GM23248 (cell line): ENCODE measurements at regions not wholly inside any gene's neighbourhood (a gene's known extent, or its start where the extent isn't known, plus 50 kb on each side); places are given as distances from the start of the nearest gene placed in this dataset.

Source experiments
- DNase-seq: peaks from one replicate; pipeline ENCODE4 v3.0.0-alpha.2; 2015
- H2AFZ ChIP-seq: fragments of 200-600 bp; sonication (generic); 2 replicates; pipeline ENCODE4 v1.6.1; 2016; ENCODE audit warnings: antibody characterized with exemption
- H3F3A ChIP-seq: fragments of 200-600 bp; sonication (generic); 2 replicates; pipeline ENCODE4 v1.6.1; 2016; ENCODE audit warnings: mild to moderate bottlenecking, antibody characterized with exemption, mixed run types; ENCODE audit not compliant: insufficient read depth
- H3K27ac ChIP-seq: fragments of 200-600 bp; sonication (generic); 2 replicates; pipeline ENCODE4 v1.5.1; 2016; ENCODE audit warnings: mild to moderate bottlenecking
- H3K27me3 ChIP-seq: fragments of 200-600 bp; sonication (generic); replicated peaks from 2 replicates; pipeline ENCODE4 v1.6.1; 2016; ENCODE audit warnings: mild to moderate bottlenecking; ENCODE audit not compliant: insufficient read depth
- H3K36me3 ChIP-seq: fragments of 200-600 bp; sonication (generic); 2 replicates; pipeline ENCODE4 v1.6.1; 2016; ENCODE audit warnings: low read depth, mild to moderate bottlenecking
- H3K4me1 ChIP-seq: fragments of 200-600 bp; sonication (generic); 2 replicates; pipeline ENCODE4 v1.6.1; 2016; ENCODE audit warnings: mild to moderate bottlenecking; ENCODE audit not compliant: insufficient read depth
- H3K4me2 ChIP-seq: fragments of 200-600 bp; sonication (generic); one replicate; pipeline ENCODE4 v1.6.1; 2016; ENCODE audit warnings: mild to moderate bottlenecking; ENCODE audit not compliant: unreplicated experiment
- H3K4me3 ChIP-seq: fragments of 200-600 bp; sonication (generic); 2 replicates; pipeline ENCODE4 v1.5.1; 2016; ENCODE audit warnings: mild to moderate bottlenecking
- H3K79me2 ChIP-seq: fragments of 200-600 bp; sonication (generic); 2 replicates; pipeline ENCODE4 v1.6.1; 2016; ENCODE audit warnings: mild to moderate bottlenecking; ENCODE audit not compliant: insufficient read depth
- H3K9ac ChIP-seq: fragments of 200-600 bp; sonication (generic); 2 replicates; pipeline ENCODE4 v1.6.1; 2016; ENCODE audit warnings: mild to moderate bottlenecking
- H3K9me2 ChIP-seq: fragments of 200-600 bp; sonication (generic); 2 replicates; pipeline ENCODE4 v1.6.1; 2016; ENCODE audit warnings: mixed run types, mild to moderate bottlenecking, moderate library complexity; ENCODE audit not compliant: insufficient read depth
- H3K9me3 ChIP-seq: fragments of 200-600 bp; sonication (generic); one replicate; pipeline ENCODE4 v1.6.1; 2017; ENCODE audit warnings: low read depth
- H4K20me1 ChIP-seq: fragments of 200-600 bp; sonication (generic); 2 replicates; pipeline ENCODE4 v1.6.0; 2016; ENCODE audit not compliant: insufficient read depth
- EZH2 ChIP-seq: fragments of 200-600 bp; sonication (generic); IDR thresholded peaks from 2 replicates; pipeline ENCODE4 v1.6.1; 2018; ENCODE audit warnings: antibody characterized with exemption, mild to moderate bottlenecking; ENCODE audit not compliant: insufficient read depth, poor library complexity, severe bottlenecking
- EZH2phosphoT487 ChIP-seq: fragments of 200-600 bp; sonication (generic); IDR thresholded peaks from 2 replicates; pipeline ENCODE4 v1.6.1; 2018; ENCODE audit warnings: antibody characterized with exemption, moderate library complexity, mild to moderate bottlenecking, low read depth; ENCODE audit not compliant: insufficient read depth
- WGBS, 2 experiments: methylation state at CpG; one replicate each; pipeline ENCODE4 v1.1.6; 2015 to 2017; ENCODE audit warnings: low lambda C conversion rate in 2 of 2, low coverage in 1 of 2; ENCODE audit errors: missing lambda C conversion rate in 2 of 2; 5-methylcytosine and 5-hydroxymethylcytosine counted together
- in situ Hi-C: fragments of 300-500 bp; cut with MboI; formaldehyde crosslinking; loops from 2 replicates; pipeline ENCODE4 v1.15.0; 2020

- 60 to 66% methylated on average over 3 of the region's 3 CpGs for WGBS, 2 experiments
- Histone ChIP-seq H3K27me3 (no peaks in the 10 kb centered on the region), H3K4me3 (no peak overlapping the region), H3K36me3 (no peaks in the 10 kb centered on the region), H3K9ac (no peak overlapping the region), H3K9me2 (no peaks in the 10 kb centered on the region), H3F3A (no peaks in the 10 kb centered on the region), H3K79me2 (no peaks in the 10 kb centered on the region), H3K9me3 (no peaks in the 10 kb centered on the region), H2AFZ (no peak overlapping the region), H3K27ac (no peak overlapping the region), H4K20me1 (no peaks in the 10 kb centered on the region), H3K4me1 (0 out of 2 replicates have a peak, but pooled peaks cover 2% of the 10 kb centered on the region), H3K4me2 (no peak overlapping the region)
- in situ Hi-C loops, result no loop called here
- TF ChIP-seq EZH2 (no peak), EZH2phosphoT487 (no peak)
- DNase-seq, result no peak
Measured at GRCh38 chr18:28826107-28826506, 649.2 kb upstream of the CDH2 start.

GRCh38 chr18:28824183-28824574, 647.2 kb upstream of the CDH2 start:
- H3K4me2 ChIP-seq, result no peak overlapping the region
- H3K79me2 ChIP-seq, result no peaks in the 10 kb centered on the region
- WGBS, 2 experiments, result 49 to 59% methylated on average over 2 of the region's 2 CpGs
- no peaks in the 10 kb centered on the region for H3K4me1 ChIP-seq
- H3F3A ChIP-seq, result no peaks in the 10 kb centered on the region
- no peak overlapping the region for H2AFZ ChIP-seq
- no peaks in the 10 kb centered on the region for H4K20me1 ChIP-seq
- no peaks in the 10 kb centered on the region for H3K9me2 ChIP-seq
- TF ChIP-seq EZH2 (no peak), EZH2phosphoT487 (no peak)
- H3K27me3 ChIP-seq, result no peaks in the 10 kb centered on the region
- DNase-seq, result no peak
- H3K27ac ChIP-seq, result no peak overlapping the region
- in situ Hi-C loops, result no loop called here
- H3K9me3 ChIP-seq, result no peaks in the 10 kb centered on the region
- H3K36me3 ChIP-seq, result no peaks in the 10 kb centered on the region
- H3K4me3 ChIP-seq, result no peak overlapping the region
- no peak overlapping the region for H3K9ac ChIP-seq

DNA sequence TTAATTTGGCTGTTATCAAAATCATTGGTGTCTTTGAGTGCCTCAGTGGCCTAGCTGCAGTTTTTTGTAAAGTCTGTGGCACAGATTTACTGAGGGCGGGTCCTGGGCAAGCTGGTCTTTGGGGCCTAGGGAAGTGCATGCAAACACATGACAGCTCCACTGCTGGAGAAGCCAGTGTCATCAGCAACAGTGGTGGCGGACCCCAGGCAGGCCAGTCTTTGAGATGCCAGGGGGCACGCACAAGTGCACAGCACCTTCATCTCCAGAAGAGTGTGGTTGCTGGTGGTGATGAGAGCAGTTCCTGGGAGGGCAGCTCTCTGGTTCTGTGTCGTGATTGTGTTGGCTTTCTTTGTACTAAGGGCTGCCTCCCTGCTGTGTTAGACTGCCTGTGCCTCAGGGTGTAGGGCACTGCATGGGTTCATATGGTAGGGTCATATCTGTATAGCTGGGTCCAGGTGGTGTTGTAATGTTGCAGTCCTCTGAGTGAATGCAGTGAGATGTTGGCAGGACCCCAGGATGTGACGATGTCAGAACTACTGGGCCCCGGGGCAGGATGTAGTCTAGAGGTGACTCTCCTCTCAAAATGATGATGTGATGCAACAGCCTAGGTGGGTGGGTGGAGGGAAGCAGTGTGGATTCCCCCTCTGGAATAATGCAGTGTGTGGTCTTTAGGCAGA, 646.7 kb upstream of the CDH2 start:
- no peak overlapping the region for H2AFZ ChIP-seq
- TF ChIP-seq EZH2, result no peak
- no peaks in the 10 kb centered on the region for H3K36me3 ChIP-seq
- H3K4me1 ChIP-seq, result no peaks in the 10 kb centered on the region
- no peak overlapping the region for H3K9ac ChIP-seq
- no peaks in the 10 kb centered on the region for H3K9me2 ChIP-seq
- WGBS, 2 experiments, result 47 to 66% methylated on average over 6 of the region's 6 CpGs
- H3K4me2 ChIP-seq, result no peak overlapping the region
- in situ Hi-C loops, result no loop called here
- H3F3A ChIP-seq, result no peaks in the 10 kb centered on the region
- H3K9me3 ChIP-seq, result no peaks in the 10 kb centered on the region
- H3K27ac ChIP-seq, result no peak overlapping the region
- H3K27me3 ChIP-seq, result no peaks in the 10 kb centered on the region
- DNase-seq, result peak; percentile 48
- H3K79me2 ChIP-seq, result no peaks in the 10 kb centered on the region
- no peaks in the 10 kb centered on the region for H4K20me1 ChIP-seq
- no peak overlapping the region for H3K4me3 ChIP-seq

DNA sequence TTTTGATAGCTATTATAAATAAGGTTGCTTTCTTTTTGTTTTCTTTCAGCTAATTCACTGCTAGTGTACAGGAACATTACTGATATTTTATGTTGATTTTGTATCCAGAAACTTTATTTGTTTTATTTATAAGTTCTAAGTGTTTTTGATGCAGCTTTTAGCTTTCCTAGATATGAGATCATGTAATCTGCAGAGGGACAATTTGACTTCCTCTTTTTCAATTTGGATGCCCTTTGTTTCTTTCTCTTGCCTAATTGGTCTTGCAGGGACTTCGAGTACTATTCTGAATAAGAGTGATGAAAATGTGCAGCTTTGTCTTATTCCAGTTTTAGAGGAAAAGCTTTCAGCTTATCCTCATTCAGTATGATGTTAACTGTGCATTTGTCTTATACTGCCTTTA, 643.4 kb upstream of the CDH2 start:
- H3K4me2 ChIP-seq, result no peak overlapping the region
- no peaks in the 10 kb centered on the region for H3K27me3 ChIP-seq
- 25 to 33% methylated on average over 1 of the region's 1 CpG for WGBS, 2 experiments
- DNase-seq, result no peak
- no peak overlapping the region for H3K27ac ChIP-seq
- no peaks in the 10 kb centered on the region for H3K9me2 ChIP-seq
- no peaks in the 10 kb centered on the region for H3K79me2 ChIP-seq
- TF ChIP-seq EZH2phosphoT487 (no peak), EZH2 (no peak)
- no peaks in the 10 kb centered on the region for H3K9me3 ChIP-seq
- H3K4me1 ChIP-seq, result peaks cover 9% of the 10 kb centered on the region; the same call in 1 of the 2 replicates
- no peaks in the 10 kb centered on the region for H3K36me3 ChIP-seq
- H4K20me1 ChIP-seq, result no peaks in the 10 kb centered on the region
- H2AFZ ChIP-seq, result no peak overlapping the region
- in situ Hi-C loops, result no loop called here
- no peak overlapping the region for H3K4me3 ChIP-seq
- H3K9ac ChIP-seq, result no peak overlapping the region
- H3F3A ChIP-seq, result no peaks in the 10 kb centered on the region

DNA sequence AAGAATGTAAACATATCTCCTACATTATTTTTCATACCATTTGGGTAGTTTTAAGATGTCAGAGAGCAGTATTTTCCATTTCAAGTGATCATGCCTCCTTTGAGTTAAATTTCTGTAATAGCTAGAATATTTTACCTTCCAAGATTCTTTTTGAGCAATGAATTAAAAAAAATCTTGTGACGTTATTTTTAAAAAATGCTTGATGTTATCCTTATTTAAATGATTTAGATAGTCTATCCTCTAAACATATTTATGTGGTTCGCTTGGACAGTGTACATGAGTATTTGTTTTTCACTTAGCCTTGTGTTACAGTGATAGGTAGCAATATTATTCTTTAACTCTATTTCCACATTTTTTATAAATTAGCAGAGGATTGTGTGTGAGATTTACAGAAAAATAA, 639.2 kb upstream of the CDH2 start:
- Histone ChIP-seq H3K4me3 (no peak overlapping the region), H3K4me2 (peak overlapping the region; percentile 3), H3K9me3 (no peaks in the 10 kb centered on the region), H4K20me1 (no peaks in the 10 kb centered on the region), H3F3A (no peaks in the 10 kb centered on the region), H3K27ac (no peak overlapping the region), H3K27me3 (no peaks in the 10 kb centered on the region), H3K9me2 (no peaks in the 10 kb centered on the region), H2AFZ (0 out of 2 replicates have a peak overlapping the region, but pooled peaks have one; percentile 14), H3K4me1 (peaks cover 12% of the 10 kb centered on the region; the same call in 1 of the 2 replicates), H3K9ac (no peak overlapping the region), H3K36me3 (no peaks in the 10 kb centered on the region), H3K79me2 (no peaks in the 10 kb centered on the region)
- WGBS, 2 experiments, result 58 to 68% methylated on average over 2 of the region's 2 CpGs
- in situ Hi-C loops, result no loop called here
- TF ChIP-seq EZH2phosphoT487 (no peak), EZH2 (no peak)
- DNase-seq, result no peak
